Esophagus muscularis mucosa (tissue), 4 donors: ENCODE measurements at regions not wholly inside any gene's neighbourhood (a gene's known extent, or its start where the extent isn't known, plus 50 kb on each side); places are given as distances from the start of the nearest gene placed in this dataset.

ENCODE experiments used
- DNase-seq: peaks from one replicate; pipeline ENCODE4 v3.0.0-alpha.2; 2017; ENCODE audit errors: extremely low spot score
- H3K27ac ChIP-seq, 4 donors: fragments of 200-600 bp; sonication (generic); replicated peaks in 1 of 4; 1 replicate in 3 of 4; 2 replicates in 1 of 4; pipeline ENCODE4 v1.5.1; 2016 to 2019; ENCODE audit warnings: mild to moderate bottlenecking in 1 of 4
- H3K27me3 ChIP-seq, 4 donors: fragments of 200-600 bp; sonication (generic); one replicate each; pipeline versions ENCODE4 v1.5.1 to v1.6.0; 2016 to 2019
- H3K36me3 ChIP-seq, 4 donors: fragments of 200-600 bp; sonication (generic); one replicate each; pipeline ENCODE4 v1.5.1; 2016 to 2019
- H3K4me1 ChIP-seq, 4 donors: fragments of 200-600 bp; sonication (generic); one replicate each; pipeline ENCODE4 v1.5.1; 2016 to 2019
- H3K4me3 ChIP-seq, 4 donors: fragments of 200-600 bp; sonication (generic); 1 replicate in 2 of 4; 2 replicates in 2 of 4; pipeline ENCODE4 v1.5.1; 2016 to 2019; ENCODE audit warnings: mild to moderate bottlenecking in 4 of 4, moderate library complexity in 1 of 4
- H3K9me3 ChIP-seq, 4 donors: fragments of 200-600 bp; sonication (generic); 1 replicate in 3 of 4; 2 replicates in 1 of 4; pipeline ENCODE4 v1.5.1; 2016 to 2019
- CTCF ChIP-seq, 3 experiments: fragments of 200-600 bp in 2 of 3; fragments of 450-650 bp in 1 of 3; sonication (generic) in 2 of 3; IDR thresholded peaks; one replicate each; pipeline ENCODE4 v1.5.1; 2017 to 2019; ENCODE audit warnings: antibody characterized with exemption in 3 of 3, mild to moderate bottlenecking in 2 of 3, moderate library complexity in 1 of 3
- EP300 ChIP-seq: sonication (generic); formaldehyde crosslinking; IDR thresholded peaks from one replicate; pipeline ENCODE4 v1.6.1; 2017; ENCODE audit warnings: antibody characterized with exemption
- POLR2A ChIP-seq: fragments of 450-650 bp; IDR thresholded peaks from one replicate; pipeline ENCODE4 v1.6.1; 2017; ENCODE audit warnings: antibody characterized with exemption, moderate library complexity, mild to moderate bottlenecking, low read depth
- POLR2AphosphoS5 ChIP-seq, 2 donors: sonication (generic); formaldehyde crosslinking; IDR thresholded peaks; one replicate each; pipeline ENCODE4 v1.6.1; 2017; ENCODE audit warnings: antibody characterized with exemption in 2 of 2
- WGBS: methylation state at CpG from one replicate; pipeline ENCODE4 v1.1.5; 2018; 5-methylcytosine and 5-hydroxymethylcytosine counted together
- intact Hi-C: fragments of 100-400 bp; cut with DNase I; formaldehyde crosslinking; loops from one replicate; pipeline ENCODE4 v1.15.1; 2023

GRCh38 chr7:120030876-120031275, 242.1 kb upstream of the KCND2 start:
- TF ChIP-seq EP300 (no peak), CTCF (IDR thresholded peaks at IDR 0.05) (no peak), POLR2A (no peak), POLR2AphosphoS5 (IDR thresholded peaks at IDR 0.05) (no peak)
- H3K4me3 ChIP-seq = no peak overlapping the region
- no peaks in the 10 kb centered on the region for H3K36me3 ChIP-seq
- H3K27ac ChIP-seq = no peak overlapping the region
- H3K27me3 ChIP-seq = no peaks in the 10 kb centered on the region
- intact Hi-C loops = no loop called here
- H3K9me3 ChIP-seq = no peaks in the 10 kb centered on the region
- DNase-seq = no peak
- 79% methylated on average over 1 of the region's 1 CpG for WGBS
- no peaks in the 10 kb centered on the region for H3K4me1 ChIP-seq

GRCh38 chr7:120033114-120033513, 239.9 kb upstream of the KCND2 start:
- Histone ChIP-seq H3K4me1 (no peaks in the 10 kb centered on the region), H3K9me3 (no peaks in the 10 kb centered on the region), H3K27me3 (no peaks in the 10 kb centered on the region), H3K36me3 (no peaks in the 10 kb centered on the region), H3K27ac (no peak overlapping the region), H3K4me3 (no peak overlapping the region)
- peak; percentile 19 for DNase-seq
- intact Hi-C loops = no loop called here
- TF ChIP-seq POLR2A (no peak), EP300 (no peak), CTCF (IDR thresholded peaks at IDR 0.05) (no peak), POLR2AphosphoS5 (IDR thresholded peaks at IDR 0.05) (no peak)
- 57% methylated on average over 2 of the region's 2 CpGs for WGBS

- Histone ChIP-seq H3K27ac (no peak overlapping the region), H3K4me3 (no peak overlapping the region), H3K36me3 (no peaks in the 10 kb centered on the region), H3K9me3 (peaks cover 0 to 5% (median 0%) of the 10 kb centered on the region in 4 donors), H3K4me1 (no peaks in the 10 kb centered on the region), H3K27me3 (no peaks in the 10 kb centered on the region)
- DNase-seq = no peak
- 75% methylated on average over 2 of the region's 2 CpGs for WGBS
- TF ChIP-seq CTCF (IDR thresholded peaks at IDR 0.05) (no peak), POLR2A (no peak), POLR2AphosphoS5 (IDR thresholded peaks at IDR 0.05) (no peak), EP300 (no peak)
- intact Hi-C loops = no loop called here
Measured at GRCh38 chr7:120039138-120039537, 233.8 kb upstream of the KCND2 start.

- Histone ChIP-seq H3K36me3 (no peaks in the 10 kb centered on the region), H3K4me3 (no peak overlapping the region), H3K9me3 (peaks cover 0 to 5% (median 0%) of the 10 kb centered on the region in 4 donors), H3K27ac (no peak overlapping the region), H3K27me3 (no peaks in the 10 kb centered on the region), H3K4me1 (no peaks in the 10 kb centered on the region)
- no peak for DNase-seq
- intact Hi-C loops = no loop called here
- TF ChIP-seq CTCF (IDR thresholded peaks at IDR 0.05) (no peak), POLR2AphosphoS5 (IDR thresholded peaks at IDR 0.05) (no peak), EP300 (no peak), POLR2A (no peak)
Measured at GRCh38 chr7:120041798-120042197, 231.2 kb upstream of the KCND2 start.

- intact Hi-C loops = no loop called here
- Histone ChIP-seq H3K27me3 (no peaks in the 10 kb centered on the region), H3K36me3 (no peaks in the 10 kb centered on the region), H3K4me3 (no peak overlapping the region), H3K4me1 (no peaks in the 10 kb centered on the region), H3K27ac (no peak overlapping the region), H3K9me3 (peaks cover 0 to 5% (median 0%) of the 10 kb centered on the region in 4 donors)
- peak; percentile 47 for DNase-seq
- TF ChIP-seq CTCF (IDR thresholded peaks at IDR 0.05) (no peak), POLR2A (no peak), POLR2AphosphoS5 (IDR thresholded peaks at IDR 0.05) (no peak), EP300 (no peak)
- 63% methylated on average over 2 of the region's 2 CpGs for WGBS
Measured at GRCh38 chr7:120043250-120043649, 229.7 kb upstream of the KCND2 start.
